GM19372 (cell line): ENCODE measurements at regions not wholly inside any gene's neighbourhood (a gene's known extent, or its start where the extent isn't known, plus 50 kb on each side); places are given as distances from the start of the nearest gene placed in this dataset.
"Not testable (repeated sequence)": the region's sequence is repeated elsewhere in the genome, so short reads cannot be mapped to it uniquely, and the experiment has no call there.

Source experiments
- ATAC-seq: cut with Tn5 transposase; IDR thresholded peaks from one replicate; pipeline ENCODE4 v1.9.1; 2021; ENCODE audit warnings: mild to moderate bottlenecking, low read depth, moderate library complexity; ENCODE audit not compliant: unreplicated experiment

DNA sequence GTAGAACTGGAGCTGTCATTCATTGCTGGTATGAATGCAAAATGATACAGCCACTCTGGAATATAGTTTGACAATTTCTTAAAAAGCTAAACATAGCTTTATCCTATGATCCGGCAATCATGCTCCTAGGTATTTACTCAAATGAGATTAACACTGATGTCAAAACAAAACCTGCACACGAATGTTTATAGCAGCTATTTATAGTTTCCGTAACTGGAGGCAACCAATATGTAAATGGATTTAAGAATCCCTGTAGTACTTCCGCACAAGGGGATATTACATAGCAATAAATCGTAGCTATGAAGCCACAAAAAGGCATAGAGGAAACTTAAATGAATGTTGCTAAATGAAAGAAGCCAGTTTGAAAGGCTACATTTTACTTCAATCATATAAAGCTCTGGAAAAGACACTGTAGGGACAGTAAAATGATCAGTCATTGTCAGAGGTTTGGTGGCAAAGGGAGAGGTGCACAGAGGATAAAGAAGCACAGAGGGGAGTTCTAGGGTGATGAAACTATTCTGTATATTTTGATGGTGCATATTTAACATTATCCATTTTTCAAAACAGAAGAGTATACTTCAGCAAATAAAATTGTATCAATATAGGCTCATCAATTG is 1893.0 kb upstream of the PCDH20 start:
- no peak for ATAC-seq

DNA sequence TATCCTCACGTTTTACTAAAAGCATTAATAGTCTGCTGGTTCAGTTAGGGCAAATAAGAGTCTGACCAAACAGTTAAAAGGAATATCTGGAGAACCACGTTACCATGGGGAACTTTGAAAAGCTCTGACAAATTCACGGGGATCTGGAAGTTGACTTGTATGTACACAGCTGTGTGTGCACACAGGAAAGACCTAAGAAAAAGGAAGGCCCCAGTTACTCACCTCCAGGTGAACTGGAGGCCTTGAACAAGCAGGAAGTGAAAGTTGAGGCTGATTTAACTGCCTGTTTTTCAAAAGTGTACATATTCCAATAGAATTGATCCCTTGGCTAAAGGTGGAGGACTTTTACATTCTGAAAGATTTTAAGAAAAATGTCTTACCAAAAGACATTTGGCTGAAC is 1891.6 kb upstream of the PCDH20 start:
- no peak for ATAC-seq

DNA sequence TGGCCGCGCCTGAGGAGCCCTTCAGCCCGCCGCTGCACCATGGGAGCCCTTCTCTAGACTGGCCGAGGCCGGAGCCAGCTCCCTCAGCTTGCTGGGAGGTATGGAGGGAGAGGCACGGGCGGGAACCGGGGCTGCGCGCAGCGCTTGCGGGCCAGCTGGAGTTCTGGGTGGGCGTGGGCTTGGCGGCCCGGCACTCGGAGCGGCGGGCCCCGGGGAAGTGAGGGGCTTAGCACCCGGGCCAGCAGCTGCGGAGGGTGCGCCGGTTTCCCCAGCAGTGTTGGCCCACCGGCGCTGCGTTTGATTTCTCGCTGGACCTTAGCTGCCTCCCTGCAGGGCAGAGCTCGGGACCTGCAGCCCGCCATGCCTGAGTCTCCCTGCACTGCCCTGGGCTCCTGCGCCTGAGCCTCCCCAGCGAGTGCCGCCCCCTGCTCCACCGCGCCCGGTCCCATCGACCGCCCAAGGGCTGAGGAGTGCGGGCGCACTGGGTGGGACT is 1890.0 kb upstream of the PCDH20 start:
- ATAC-seq, result no peak

DNA sequence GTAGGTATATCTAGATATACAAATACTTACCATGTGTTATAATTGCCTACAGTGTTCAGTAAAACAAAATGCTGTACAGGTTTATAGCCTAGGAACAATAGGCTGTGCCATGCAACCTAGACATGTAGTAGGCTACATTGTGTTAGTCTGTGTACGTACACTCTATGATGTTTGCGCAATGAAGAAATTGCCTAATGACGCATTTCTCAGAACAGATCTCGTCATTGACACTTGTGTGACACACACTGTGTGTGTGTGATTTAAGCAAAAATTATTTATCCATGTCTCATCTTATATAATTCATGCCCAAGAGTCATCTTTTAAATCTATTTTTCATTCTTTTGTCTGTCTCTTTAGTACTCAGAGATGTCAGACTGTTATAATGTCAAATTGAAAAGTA is 1888.8 kb upstream of the PCDH20 start:
- no peak for ATAC-seq

DNA sequence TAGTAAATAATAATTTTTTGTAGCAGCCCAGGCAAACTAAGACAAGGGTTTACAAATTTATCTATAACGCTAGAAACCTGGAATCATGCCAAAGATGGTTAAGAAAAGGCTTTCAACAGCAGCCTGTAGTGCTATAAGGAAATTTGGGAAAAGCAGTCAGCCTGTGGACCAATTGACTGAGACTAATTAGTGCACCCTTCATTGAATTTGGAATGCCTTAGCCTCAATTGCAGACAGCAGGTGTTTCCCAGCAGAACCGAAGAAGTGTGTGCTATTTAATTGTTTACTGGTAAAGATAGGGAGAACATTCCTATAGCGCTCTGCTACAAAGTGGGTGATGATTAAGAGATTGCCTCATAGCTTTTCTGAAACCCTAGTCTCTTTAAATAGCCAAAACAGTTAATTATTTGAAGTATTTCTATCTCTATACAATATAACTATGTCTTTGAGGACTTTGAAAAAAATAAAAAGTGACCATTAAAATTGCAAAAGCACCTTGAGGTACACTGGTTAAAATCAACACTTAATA is 1884.3 kb upstream of the PCDH20 start:
- no peak for ATAC-seq

DNA sequence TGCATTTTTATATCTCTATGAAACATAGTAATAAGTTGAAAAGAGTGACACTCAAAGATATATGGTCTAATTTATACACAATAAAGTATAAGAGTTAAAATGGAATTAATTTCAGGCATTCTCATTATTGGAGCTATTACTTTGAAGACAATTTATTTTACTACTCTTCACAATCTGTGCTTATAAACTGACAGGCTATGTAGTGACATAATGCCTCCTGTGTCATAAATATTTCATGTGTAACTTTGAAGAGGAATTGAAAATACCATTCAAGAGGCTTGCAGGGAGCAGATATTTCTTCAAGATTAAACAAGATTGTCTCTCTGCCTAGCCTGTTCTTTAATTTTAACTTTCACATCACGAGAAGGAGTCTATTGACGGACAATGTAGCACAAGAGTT is 1881.5 kb upstream of the PCDH20 start:
- ATAC-seq, result no peak

DNA sequence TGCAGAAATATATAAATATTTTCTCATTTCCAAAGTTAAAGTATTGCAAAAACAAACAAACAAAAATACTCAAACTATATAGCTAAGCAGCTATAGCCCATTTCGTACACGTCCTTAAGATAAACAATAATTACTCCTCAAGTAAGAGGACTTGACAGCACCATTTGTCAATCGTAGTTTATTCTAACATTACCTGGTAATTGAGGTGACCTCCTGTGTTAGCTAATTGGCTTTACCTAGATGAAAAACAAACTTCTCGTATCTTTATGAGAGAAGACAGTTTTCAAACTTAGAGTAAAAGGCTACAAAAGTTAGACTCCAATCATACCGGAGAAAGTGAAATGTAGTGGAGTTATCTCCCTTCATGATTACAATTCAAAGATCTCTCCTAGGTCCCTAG is 1876.1 kb upstream of the PCDH20 start:
- no peak for ATAC-seq

DNA sequence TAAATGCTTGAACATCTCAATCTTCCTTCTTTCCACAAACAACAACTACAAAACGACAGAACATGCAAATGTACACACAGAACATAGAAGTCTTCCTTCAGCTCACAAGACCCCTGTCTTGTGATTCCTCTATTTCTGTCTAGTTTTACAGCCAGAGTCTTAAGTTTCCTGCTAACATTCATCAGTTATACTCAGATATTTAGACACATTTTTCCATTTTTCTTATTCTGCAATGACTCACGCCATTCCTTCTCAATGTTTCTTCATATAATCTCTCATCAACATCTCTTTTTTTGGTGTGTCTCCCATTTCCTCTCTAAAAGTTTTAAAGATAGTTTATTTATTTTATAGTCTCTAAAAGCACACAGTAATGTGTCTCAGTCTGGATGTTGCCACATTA is 1872.9 kb upstream of the PCDH20 start:
- ATAC-seq, result no peak

DNA sequence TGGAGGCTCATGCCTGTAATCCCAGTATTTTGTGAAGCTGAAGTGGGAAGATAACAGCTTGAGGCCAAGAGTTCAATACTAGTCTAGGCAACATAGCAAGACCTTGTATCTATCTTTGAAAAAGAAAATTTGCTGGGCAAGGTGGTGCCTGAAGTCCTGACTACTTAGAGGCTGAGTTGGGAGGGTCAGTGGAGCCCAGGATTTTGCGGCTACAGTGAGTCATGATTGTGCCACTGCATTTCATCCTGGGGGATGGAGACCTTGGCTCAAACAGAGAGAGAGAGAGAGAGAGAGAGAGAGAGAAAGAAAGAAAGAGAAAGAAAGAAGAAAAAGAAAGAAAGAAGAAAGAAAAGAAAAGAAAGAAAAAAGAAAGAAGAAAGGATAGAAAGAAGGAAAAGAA is 1872.3 kb upstream of the PCDH20 start:
- no peak for ATAC-seq

DNA sequence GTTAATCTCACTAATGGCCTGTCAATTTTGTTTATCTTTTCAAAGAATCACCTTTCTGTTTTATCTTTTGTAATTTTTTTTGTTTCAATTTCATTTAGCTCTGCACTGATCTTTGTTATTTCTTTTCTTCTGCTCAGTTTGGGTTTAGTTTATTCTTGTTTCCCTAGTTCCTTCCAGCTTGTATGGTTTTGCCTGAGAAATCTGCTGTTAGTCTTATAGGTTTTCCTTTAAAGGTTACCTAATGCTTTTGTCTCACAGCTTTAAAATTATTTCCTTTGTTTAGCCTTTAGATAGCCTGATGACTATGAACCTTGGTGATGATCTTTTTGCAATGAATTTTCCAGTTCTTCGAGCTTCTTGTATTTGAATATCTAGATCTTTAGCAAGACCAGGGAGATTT is 1869.8 kb upstream of the PCDH20 start:
- no peak for ATAC-seq

DNA sequence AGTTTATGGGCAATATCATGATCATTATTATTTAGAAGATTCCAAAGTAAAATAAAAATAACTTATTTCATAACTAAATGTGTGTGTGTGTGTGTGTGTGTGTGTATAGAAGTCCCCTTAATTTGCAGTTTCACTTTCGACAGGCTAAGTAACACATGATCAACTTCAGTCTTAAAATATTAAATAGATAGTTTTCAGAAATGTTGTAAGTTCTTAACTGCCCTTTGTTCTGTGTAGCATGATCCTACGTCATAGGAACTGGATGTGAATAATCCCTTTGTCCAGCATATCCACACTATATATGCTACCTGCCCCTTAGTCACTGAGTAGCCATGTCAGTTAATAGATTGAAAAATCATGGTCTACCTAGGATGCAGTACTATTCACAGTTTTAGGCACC is 1863.5 kb upstream of the PCDH20 start:
- no peak for ATAC-seq

DNA sequence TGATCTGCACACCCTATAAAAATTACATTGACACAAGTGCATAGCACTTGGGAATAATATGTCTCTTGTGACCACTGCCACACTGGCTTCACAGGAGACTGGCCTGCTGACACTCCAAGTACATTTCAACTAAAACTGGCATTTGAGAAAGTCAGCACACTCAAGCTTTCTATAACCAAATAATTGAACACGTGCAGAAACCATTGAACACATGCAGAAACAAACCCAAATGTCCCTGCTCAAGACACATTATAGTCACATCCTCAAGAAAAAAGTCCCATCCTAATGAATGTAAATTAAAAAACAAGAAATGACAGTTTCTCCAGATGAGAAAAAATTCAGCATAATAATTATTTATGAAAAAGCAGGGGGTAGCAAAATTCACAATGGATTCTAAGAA is 1859.1 kb upstream of the PCDH20 start:
- no peak for ATAC-seq

DNA sequence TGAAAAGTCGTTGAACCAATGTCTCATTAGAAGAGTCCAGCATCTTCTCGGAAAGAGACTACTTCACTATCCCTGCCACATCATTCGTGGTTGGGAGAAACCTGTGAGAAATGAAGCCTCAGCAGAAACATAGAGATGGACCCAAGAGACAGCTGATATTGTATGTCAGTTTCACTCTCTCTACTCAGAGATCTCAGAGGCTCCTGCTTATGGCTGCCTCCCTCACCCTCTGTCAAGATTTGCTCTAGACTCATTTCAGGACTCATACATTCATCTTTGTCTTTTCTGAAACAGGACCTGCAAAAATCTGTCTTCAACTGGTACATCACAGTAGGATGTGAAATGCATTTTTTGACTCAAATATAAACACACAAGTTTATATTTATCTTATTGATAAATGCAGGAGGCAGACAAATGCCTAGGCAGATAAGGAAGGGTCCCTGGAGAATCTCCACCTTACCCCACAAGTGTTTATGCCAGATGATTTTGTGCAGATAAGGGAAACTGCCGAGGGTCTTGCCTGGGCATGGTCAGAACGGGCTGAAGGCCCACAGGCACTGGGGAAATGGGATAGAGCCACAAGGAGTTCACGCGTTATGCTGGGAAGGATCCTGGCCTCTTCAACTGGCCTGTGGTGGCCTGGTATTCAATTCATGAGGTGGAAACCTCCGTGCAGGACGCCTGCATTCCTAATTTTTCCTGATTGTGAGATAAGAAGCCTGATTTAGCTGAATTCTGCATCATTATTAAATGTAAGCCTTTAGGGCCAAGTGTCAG is 1834.0 kb upstream of the PCDH20 start:
- ATAC-seq, result no peak

DNA sequence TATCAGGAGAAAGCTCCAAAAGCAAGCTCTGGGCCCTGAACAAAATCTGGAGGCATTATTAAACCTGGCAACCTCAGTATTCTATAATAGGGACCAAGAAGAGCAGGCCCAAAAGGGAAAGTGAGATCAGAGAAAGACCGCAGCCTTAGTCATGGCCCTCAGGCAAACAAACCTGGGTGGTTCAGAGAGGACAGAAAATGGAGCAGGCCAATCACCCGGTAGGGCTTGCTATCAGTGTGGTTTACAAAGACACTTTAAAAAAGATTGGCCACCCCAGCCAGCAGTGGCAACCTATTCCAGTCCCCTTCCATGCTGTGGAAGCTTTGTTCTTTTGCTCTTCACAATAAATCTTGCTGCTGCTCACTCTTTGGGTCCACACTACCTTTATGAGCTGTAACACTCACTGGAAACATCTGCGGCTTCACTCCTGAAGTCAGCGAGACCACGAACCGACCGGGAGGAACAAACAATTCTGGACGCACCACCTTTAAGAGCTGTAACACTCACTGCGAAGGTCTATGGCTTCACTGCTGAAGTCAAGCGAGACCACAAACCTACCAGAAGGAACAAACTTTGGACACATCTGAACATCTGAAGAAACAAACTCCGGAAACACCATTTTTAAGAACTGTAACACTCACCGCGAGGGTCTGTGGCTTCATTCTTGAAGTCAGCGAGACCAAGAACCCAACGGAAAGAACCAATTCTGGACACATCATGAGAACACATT is 1821.2 kb upstream of the PCDH20 start:
- ATAC-seq, result not testable (repeated sequence)

DNA sequence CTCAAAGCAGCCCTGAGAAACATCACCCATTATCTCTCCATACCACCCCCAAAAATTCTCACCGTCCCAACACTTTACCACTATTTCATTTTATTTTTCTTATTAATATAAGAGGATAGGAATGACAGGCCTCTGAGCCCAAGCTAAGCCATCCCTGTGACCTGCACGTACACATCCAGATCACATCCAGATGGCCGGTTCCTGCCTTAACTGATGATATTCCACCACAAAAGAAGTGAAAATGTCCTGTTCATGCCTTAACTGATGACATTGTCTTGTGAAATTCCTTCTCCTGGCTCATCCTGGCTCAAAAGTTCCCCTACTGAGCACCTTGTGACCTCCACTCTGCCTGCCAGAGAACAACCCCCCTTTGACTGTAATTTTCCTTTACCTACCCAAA is 1802.9 kb upstream of the PCDH20 start:
- ATAC-seq, result not testable (repeated sequence)

DNA sequence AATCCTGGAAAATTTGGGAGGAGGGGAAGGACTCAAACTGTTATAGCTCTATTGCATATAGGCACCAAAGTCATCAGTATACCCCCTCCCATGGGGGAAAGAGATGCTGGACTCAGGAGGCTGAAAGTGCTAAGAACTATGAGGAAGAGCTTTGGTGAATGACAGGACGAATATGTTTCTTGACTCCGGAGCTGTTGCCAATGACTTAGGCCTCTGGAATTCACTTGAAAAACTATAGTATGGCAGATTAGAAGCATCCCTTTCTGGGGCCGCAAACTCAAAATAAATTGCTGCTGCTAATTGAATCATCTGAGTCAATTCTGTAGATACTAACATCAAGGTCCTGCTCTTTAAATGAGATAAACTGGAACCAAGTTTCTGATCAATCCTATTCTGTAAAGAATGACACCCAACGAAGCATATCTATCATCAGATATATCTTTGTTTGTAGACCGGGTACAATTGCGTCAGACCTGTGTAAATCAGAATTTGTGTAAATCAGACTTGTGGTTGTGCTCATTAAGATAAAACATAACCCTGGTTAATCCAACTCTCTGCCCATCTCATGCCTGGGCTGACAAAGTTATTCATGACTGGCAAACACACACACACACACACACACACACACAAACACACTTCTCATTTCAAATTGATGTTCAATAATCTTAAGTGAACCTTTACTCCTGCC is 1793.8 kb upstream of the PCDH20 start:
- ATAC-seq, result no peak

DNA sequence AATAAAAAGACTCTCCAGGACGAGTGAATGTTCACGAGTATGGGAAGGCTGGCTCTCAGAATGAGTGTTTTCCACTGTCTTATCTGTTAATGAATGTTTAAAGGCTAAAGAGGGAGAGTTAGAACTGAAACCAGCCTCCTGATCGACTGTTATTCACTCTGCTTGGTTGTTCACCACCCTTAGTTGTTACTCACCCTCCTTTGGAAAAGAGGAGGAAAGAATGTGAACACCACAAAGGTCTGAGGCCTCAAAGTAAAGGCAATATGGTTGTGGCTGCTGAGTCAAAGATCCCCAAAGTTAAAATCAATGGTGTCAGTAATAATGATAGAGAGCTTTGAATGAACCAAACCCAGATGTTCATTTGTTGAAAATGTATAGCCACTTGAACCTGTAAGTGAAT is 1793.2 kb upstream of the PCDH20 start:
- ATAC-seq, result no peak

DNA sequence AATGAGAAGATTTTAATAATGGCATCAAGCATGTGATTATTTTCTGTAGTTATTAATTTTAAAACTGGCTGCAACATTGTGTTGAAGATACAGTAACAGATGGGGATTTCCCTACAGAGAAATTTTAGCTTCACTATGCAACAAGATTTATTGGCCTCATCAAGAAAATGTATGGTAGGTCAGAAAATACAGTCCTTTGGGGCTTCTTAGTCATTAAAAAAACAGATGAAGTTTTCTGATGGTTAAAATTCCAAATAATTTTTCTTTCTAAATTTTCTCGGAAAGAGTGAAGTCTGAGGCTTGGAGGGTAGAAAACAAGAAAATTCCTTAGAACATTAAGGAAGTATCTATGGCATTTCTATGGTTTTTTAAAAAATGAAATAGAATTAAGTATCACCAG is 1790.8 kb upstream of the PCDH20 start:
- ATAC-seq, result no peak

DNA sequence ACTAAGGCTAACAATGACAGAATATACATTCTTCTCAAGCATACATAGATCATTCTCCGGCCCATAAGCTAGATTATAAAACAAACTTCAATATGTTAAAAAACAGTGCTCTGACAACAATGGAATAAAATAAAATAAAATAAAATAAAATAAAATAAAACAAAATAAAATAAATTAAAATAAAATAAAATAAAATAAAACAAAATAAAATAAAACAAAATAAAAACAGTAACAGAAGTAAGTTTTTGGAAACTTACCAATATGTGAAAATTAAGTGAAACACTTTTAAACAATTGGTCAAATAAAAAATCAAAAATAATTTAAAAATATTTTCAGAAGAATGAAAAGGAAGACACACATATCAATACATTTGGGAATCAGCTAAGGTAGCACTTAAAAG is 1785.8 kb upstream of the PCDH20 start:
- no peak for ATAC-seq

DNA sequence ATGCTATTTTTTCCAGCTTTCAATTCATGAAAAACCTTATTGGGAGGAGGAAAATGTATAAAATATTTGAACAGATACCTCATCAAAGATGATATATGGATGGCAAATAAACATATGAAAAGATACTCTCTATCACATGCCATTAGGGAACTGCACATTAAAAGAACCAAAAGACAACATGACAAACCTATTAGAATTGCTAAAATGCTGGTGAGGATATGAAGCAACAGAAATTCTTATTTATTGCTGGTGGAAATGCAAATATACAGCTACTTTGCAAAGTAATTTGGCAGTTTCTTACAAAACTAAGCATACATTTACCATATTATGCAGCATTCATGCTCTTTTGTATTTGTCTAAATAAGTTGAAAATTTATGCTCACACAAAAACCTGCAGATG is 1783.9 kb upstream of the PCDH20 start:
- ATAC-seq, result no peak

DNA sequence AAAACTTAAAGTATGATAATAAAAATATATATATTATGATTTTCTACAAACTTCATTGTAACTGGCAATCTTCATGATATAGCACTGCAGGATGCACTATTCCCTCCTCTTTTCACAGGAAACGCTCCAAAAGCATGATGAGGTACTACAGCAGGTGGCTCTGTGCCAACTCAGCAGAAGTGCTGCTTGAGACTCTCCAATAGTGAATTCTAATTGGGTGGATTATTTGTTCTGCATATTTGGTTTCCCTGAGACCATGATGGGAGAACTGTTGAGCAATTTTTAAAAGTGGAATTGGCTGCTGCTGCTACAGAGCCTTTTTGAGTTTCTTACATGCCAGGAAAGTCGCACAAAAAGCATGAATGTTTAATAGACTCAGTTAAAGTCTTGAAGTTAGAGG is 1782.4 kb upstream of the PCDH20 start:
- ATAC-seq, result no peak
